VCaP (cell line): ENCODE measurements at regions not wholly inside any gene's neighbourhood (a gene's known extent, or its start where the extent isn't known, plus 50 kb on each side); places are given as distances from the start of the nearest gene placed in this dataset.

Experiments
- H3K27ac ChIP-seq: fragments of 450-650 bp; 2 replicates; pipeline ENCODE4 v1.5.1; 2017
- TF ChIP-seq, protein P1 (sequence below): fragments of 450-650 bp; conservative IDR thresholded peaks from 2 replicates; pipeline ENCODE4 v1.5.1; 2017; ENCODE audit warnings: mild to moderate bottlenecking, moderate library complexity

DNA sequence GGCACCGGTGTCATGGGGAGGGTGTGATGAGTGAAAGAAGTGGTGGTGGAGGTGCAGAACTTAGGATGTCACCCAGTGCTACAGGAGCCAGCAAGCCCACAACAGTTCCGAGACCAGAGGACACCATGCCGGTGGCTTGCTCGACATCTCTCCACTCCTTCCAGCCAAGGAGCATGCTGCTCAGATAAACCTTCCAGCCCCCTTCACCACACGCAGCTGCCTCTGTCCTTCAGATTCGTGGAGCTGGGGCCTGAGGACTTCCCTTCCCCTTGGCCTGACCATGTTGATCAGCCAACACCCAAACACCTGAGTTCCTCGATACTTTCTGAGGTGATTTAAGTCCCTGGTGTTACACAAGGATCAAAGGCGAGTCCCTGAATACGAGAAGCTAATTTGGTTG lies 188.8 kb upstream of the FOXF1 start:
- no peak overlapping the region for H3K27ac ChIP-seq
- TF ChIP-seq, protein P1, sequence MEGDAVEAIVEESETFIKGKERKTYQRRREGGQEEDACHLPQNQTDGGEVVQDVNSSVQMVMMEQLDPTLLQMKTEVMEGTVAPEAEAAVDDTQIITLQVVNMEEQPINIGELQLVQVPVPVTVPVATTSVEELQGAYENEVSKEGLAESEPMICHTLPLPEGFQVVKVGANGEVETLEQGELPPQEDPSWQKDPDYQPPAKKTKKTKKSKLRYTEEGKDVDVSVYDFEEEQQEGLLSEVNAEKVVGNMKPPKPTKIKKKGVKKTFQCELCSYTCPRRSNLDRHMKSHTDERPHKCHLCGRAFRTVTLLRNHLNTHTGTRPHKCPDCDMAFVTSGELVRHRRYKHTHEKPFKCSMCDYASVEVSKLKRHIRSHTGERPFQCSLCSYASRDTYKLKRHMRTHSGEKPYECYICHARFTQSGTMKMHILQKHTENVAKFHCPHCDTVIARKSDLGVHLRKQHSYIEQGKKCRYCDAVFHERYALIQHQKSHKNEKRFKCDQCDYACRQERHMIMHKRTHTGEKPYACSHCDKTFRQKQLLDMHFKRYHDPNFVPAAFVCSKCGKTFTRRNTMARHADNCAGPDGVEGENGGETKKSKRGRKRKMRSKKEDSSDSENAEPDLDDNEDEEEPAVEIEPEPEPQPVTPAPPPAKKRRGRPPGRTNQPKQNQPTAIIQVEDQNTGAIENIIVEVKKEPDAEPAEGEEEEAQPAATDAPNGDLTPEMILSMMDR: no peak

GRCh38 chr16:86322283-86322682 lies 188.0 kb upstream of the FOXF1 start:
- TF ChIP-seq, protein P1: no peak
- H3K27ac ChIP-seq: no peak overlapping the region

DNA sequence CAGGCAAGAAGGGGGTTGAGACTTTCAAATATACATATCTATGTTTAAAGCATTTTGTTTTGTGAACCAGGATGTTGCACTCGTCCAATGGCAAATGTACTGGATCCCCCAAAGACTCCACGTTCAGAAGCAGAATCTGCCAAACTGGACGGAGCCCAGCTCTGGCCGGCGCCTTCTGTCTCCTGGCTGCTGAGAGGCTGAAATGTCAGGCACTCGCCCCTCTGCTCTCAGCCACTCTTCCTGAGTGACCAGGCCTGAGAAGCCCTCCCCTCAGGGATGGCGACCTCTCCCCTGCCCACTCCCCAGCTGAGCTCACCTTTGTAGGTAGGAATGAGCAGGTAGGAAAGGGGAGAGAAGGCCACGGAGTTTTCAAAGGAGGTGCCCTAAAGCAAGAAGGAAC lies 187.5 kb upstream of the FOXF1 start:
- H3K27ac ChIP-seq: no peak overlapping the region
- TF ChIP-seq, protein P1: no peak

- H3K27ac ChIP-seq: no peak overlapping the region
- TF ChIP-seq, protein P1: no peak
Observed at GRCh38 chr16:86324320-86324719, 186.0 kb upstream of the FOXF1 start.

GRCh38 chr16:86325360-86325759 lies 185.0 kb upstream of the FOXF1 start:
- TF ChIP-seq, protein P1: no peak
- no peak overlapping the region for H3K27ac ChIP-seq

GRCh38 chr16:86325895-86326294 lies 184.4 kb upstream of the FOXF1 start:
- TF ChIP-seq, protein P1: no peak
- H3K27ac ChIP-seq: no peak overlapping the region

DNA sequence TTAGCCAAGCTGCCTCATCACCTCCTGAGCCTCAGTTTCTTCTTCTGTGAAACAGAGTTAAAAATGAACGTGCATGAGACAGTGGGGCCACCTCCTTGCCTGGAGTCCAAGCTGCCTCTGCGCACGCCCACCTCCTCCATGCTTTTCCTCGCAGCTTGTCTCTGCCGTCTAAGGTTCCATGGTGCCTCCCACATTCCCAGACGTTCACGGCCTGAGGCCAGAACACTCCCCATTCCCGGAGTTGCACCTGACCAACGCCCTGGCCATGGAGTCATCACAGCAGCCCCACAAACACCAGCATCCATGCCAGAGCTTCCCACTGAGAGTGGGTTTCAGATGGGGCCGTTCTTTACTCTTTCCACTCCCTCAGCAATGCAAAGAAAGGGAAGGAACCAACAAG lies 183.0 kb upstream of the FOXF1 start:
- TF ChIP-seq, protein P1: no peak
- H3K27ac ChIP-seq: no peak overlapping the region

GRCh38 chr16:86330906-86331305 lies 179.4 kb upstream of the FOXF1 start:
- TF ChIP-seq, protein P1: no peak
- no peak overlapping the region for H3K27ac ChIP-seq
